ENCODE measurements at regions not wholly inside any gene's neighbourhood (a gene's known extent, or its start where the extent isn't known, plus 50 kb on each side); places are given as distances from the start of the nearest gene placed in this dataset.
"Not testable (repeated sequence)": the region's sequence is repeated elsewhere in the genome, so short reads cannot be mapped to it uniquely, and the experiment has no call there.

GRCh38 chr2:228568275-228568674 is 386.8 kb upstream of the SPHKAP start:
- TF ChIP-seq, protein P1, sequence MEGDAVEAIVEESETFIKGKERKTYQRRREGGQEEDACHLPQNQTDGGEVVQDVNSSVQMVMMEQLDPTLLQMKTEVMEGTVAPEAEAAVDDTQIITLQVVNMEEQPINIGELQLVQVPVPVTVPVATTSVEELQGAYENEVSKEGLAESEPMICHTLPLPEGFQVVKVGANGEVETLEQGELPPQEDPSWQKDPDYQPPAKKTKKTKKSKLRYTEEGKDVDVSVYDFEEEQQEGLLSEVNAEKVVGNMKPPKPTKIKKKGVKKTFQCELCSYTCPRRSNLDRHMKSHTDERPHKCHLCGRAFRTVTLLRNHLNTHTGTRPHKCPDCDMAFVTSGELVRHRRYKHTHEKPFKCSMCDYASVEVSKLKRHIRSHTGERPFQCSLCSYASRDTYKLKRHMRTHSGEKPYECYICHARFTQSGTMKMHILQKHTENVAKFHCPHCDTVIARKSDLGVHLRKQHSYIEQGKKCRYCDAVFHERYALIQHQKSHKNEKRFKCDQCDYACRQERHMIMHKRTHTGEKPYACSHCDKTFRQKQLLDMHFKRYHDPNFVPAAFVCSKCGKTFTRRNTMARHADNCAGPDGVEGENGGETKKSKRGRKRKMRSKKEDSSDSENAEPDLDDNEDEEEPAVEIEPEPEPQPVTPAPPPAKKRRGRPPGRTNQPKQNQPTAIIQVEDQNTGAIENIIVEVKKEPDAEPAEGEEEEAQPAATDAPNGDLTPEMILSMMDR (IDR thresholded peaks at IDR 0.05) = not testable (repeated sequence)
- not testable (repeated sequence) for TF ChIP-seq POLR2A (IDR thresholded peaks at IDR 0.05)

Data from thyroid gland (tissue), 4 donors.